ENCODE measurements at regions not wholly inside any gene's neighbourhood (a gene's known extent, or its start where the extent isn't known, plus 50 kb on each side); places are given as distances from the start of the nearest gene placed in this dataset.
"Not testable (repeated sequence)": the region's sequence is repeated elsewhere in the genome, so short reads cannot be mapped to it uniquely, and the experiment has no call there.

DNA sequence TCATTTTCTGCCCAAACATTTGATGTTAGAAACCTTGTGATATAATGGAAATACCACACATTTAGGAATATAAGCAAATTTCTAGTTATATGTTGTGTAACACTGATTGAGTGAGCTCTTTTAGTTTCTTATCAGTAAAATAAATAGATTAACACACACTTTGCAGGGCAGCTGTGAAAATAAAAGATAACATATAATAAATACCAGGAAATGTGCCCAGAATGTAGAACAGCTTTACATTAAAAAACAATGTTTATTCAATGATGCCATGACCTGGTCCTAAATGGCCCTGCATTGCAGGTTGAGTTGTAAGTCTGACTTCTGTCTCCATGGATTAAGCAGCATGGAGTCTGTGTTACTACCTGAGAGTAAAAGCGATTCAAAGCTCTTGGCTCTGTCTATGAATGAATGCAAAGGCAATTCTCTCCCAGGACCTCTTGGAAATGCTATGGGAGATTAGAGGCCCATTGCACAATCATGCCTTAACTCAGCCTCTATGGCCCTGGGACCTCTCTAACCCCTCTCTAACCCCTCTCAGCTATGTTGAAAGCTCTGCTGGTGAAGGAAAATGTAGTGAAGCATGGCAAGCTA is 296.0 kb upstream of the ACTBL2 start:
- FAIRE-seq: no peak

DNA sequence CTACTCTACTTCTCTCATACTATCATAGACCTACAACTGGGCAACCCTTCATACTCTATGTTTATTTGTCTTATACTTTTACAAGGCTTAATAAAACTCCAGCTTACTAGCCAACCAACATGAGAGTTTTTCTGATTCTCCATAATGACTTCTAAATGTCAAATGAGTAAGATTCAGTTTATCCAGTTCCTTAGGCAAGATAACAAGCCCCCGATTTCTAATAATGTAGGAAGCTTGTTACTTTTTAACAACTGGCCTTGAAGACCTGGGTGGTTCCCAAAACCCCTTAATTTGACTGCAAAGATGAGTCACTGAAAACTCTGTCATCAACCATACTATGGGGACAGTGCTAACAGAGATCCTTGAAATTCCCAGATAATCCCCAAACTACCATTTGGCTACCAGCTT is 294.6 kb upstream of the ACTBL2 start:
- no peak for FAIRE-seq

DNA sequence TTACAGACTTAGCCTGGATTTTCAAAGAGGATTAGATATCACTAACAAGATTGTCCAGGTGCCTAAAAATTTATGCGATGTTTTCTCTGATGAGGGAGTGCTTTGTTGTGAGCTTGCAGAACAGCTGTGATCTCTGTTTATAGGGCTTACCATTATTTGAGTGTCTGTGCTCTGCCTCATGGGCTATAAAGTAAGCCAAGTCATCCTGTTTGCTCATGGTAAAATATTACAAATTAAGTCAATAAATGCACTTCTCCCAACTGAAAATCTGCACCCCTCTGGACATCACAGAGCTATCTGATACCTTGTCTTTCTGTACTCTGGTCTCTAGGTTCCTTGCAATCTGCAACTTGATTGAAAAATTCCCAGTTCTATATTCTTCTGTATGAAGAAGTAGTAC is 293.4 kb upstream of the ACTBL2 start:
- no peak for FAIRE-seq

DNA sequence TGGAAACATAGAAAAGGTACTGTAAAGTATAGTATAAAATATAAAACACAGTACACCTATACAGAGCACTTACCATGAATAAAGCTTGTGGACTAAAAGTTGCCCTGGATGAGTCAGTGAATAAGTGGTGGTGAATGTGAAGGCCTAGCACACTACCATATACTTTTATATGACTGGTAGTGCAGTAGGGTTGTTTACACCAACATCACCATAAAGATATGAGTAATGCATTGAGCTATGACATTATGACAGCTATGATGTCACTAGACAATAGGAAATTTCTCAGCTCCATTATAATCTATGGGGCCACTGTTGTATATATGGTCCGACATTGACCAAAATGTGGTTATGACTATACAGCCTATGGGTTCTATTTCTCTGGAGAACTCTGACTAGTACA is 291.8 kb upstream of the ACTBL2 start:
- FAIRE-seq: no peak

DNA sequence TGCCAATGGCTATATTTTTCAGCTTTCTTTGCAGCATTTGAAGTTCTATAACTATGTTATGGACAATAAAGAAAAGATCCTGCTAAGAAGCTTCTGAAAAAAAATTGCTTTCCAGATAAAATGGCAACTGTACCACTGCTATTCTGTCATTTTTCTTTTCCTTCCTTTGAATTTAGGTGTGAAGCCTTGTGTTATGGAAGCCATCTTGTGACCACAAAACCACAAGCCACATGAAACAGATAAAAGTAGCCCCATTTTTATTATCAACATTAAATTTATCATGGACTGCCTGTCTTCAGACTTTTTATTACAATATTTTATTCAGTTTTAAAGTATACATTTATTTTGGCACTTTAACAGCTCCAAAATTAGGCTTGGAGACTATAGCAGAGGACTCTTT is 289.9 kb upstream of the ACTBL2 start:
- no peak for FAIRE-seq

DNA sequence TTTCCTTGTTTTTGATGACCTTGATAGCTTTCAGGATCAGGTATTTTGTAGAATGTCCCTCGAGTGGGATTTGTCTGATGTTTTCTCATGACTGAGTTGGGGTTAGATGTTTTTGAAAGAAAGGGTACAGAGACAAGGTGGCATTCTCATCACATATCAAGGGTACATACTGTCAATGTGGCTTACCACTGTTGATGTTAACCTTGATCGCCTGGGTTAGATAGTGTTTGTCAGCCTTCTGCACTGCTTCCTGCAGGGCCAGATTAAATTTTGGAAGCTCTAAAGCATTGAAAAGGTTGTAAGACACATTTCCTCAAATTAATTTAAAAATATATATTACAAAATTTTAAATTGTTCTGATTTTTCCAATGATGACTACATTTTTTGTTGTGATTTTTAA is 287.4 kb upstream of the ACTBL2 start:
- FAIRE-seq: no peak

DNA sequence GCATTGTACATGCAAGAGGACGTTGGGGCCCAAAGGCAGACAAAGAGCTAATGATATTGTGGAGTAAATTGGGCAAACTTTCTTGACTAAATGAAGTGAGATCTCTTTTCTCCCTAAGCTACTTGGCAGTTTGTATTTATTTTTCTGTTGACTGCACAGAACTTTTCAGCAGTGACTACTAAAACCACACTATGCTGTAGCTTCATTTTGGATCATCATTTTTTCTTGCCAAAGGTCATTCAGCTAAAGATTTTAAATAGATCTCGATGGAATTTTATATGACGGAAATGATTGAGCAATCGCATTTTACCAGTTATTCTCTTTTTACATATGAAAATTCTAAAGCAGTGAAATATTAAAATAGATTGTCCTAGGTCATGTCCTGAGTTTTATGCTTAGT is 286.1 kb upstream of the ACTBL2 start:
- FAIRE-seq: no peak

DNA sequence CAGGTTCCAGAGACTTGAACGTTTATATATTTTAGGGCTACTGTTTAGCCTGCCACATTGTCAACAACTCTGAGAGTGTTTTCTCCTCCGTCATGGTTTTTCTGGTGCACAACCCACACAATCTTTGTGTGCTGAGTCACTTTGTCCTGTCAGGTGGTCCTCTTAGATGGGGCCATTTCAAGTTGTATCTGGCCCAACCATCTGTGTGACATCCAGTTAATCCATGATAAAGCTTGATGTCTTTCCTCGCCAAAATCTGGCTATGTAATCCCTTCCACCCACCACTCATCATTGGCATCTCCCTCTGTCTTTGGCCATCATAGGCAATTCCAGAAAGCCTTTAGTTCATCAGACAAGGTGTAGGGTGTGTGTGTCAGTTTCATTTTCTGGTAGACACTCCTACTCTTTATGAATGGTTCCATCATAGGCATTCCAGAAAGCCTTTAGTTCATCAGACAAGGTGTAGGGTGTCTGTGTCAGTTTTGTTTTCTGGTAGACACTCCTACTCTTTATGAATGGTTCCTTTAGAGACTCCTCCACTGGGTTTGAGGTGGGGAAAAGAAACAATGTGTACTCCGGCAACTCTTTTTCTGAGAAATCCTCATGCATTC is 282.0 kb upstream of the ACTBL2 start:
- no peak for FAIRE-seq

DNA sequence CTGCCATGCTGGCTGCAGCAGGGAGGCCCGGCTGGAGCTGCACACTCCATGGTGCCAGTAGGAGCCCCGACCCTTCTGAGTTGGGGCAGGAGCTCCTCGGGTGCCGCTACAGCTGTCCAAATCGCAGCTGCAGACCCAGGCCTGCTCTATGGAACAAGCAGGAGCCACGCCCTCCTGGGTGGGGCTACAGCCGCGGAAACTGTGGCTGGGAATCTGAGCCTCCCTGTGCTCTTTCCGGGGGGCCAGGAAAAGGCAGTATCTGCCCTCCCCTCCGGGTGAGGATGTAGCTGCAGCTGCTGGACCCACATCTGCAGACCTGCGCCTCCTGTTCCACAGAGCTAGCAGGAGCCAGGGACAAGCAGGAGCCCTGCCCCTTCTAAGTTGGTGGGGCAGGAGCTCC is 278.9 kb upstream of the ACTBL2 start:
- FAIRE-seq: no peak

DNA sequence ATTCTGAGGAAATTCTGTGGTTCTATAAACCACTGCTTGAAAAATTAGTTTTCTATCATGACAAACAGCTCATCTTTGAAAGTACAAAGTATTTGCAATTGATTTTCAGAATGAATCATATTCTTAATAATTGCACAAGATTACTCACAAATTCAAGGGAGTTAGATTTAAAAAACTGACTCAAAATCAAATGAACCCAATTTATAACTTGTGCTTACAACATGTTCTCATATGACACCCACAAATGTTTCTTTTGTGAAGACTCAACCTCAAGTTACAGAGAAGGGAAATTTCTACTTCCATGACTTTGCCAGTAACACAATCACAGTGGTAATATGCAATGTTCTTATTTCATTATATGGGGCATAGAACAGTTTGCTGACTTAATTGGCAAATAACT is 272.0 kb upstream of the ACTBL2 start:
- no peak for FAIRE-seq

DNA sequence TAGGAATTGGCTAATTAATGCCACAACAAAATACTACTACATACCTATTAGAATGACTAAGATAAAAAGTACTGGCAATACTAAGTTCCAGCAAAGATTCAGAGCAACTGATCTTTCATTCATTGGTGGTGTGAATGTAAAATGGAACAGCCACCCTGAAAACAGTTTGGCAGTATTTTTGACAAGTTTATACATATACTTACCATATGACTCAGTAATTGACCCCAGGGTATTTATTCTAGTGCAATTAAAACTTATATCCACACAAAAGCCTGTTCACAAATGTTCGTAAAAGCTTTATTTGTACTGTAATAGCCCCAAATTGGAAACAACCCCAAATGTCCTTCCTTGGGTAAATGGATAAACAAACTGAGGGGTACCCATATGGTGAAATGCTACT is 270.8 kb upstream of the ACTBL2 start:
- no peak for FAIRE-seq

DNA sequence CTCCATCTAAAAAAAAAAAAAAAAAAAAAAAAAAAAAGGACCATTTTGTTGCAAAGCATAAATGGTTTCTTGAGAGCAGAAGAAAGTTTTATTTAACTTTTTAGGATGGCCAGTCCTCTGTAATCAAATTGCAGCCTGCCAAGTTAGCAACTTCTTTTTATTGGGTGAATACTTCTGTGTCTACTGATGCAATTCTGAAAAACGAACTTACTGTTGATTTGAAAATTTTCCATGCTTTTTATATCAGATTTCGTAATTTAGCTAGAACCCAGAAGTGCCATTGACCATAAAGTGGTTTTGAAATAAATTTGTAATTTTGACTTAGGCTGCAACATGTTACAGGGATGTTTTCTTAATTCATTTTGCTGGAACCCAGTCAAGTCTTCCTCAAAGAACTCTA is 269.1 kb upstream of the ACTBL2 start:
- FAIRE-seq: no peak

DNA sequence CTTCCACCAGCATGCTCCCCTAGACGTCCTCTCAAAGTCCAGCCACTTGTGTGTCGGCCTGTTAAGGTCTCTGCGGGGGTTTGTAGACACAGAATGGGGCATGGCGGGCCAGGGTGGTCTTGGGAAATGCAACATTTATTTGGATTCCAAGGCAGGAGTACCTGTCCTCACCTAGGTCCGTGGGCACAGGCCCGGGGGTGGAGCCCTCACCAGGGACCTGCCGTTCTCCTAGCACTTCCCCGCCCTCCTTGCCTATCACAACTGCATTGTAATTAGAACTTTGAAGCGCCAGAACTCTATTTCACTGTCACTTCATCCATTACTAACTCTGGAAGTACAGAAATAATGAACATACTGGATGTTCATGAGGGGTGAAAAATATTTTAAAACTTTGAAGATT is 268.3 kb upstream of the ACTBL2 start:
- FAIRE-seq: no peak

DNA sequence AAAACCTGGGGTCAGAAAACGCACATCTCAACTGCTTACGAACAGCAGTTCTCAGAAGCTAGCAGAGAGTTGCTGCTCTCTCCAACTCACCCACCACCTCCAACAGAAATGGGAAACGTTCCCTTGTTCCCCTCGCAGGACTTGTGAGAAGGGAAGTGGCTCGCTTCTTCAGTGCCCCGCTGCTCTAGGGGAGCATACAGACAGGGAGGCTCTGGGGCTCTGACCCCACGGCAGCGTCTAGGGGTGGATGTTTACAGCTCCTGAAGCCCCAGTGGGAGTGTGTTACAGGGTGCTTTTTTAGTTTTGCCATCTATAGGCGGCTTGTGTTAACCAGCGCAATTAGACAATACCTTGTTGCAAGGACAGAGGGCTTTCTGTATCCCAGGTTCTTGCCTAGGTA is 267.7 kb upstream of the ACTBL2 start:
- FAIRE-seq: no peak

DNA sequence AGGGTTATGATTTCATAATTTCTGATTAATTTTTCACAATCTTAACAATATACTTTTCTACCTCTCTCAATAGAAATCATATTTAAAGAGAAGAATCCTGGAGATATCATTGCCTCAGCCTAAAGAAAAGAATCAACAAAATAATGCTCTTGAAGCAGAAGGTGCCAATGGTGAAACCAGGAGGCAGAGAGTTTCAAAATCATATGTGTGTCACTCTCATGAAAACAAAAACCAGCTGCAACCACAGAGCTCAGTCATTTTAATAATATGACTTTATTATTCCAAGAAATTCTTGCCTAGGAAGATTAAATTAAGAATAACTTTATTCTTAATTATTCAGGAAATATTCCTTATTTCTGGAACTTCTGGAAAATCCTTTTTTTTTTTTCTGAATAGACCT is 266.8 kb upstream of the ACTBL2 start:
- no peak for FAIRE-seq

DNA sequence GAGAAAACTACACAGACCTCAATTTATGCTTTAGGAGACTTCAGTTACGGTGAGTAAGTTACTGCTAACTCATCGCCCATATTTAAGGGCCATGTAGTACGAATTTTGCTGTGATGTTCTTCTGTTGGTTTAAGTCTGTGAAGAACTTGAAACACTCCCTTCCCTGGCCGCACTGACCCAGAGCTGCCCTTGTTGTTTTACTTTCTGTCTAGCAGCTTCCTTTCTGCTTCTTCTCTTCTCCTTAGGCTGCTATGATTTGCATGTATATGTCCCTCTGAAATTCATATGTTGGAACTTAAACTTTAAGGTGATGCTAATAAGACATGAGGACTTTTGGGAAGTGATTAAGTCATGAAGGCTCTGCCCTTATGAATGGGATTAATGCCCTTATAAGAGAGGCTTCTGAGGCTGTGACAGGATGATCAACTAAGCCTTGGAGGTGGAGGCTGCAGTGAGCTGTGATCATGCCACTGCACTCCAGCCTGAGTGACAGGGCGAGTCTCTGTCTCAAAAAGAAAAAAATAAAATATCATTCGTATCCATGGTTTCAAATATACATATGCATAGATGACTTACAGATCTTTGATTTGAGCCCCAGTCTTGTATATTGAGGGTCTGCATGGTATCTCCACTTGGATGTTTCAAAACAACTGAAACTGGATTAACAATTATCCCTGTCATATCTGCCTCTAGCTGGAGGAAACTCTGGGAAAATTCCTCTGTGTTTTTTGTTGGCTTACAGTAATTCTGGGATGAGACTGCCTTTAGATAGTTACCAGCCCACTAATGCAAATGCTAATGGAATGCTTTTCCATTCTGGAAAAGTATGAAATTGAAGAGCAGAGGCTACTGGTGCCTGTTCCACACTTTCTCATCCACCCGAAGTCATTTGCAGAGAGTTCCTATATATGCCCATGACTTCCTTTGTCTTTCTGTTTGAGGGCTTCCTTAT is 263.4 kb upstream of the ACTBL2 start:
- no peak for FAIRE-seq

DNA sequence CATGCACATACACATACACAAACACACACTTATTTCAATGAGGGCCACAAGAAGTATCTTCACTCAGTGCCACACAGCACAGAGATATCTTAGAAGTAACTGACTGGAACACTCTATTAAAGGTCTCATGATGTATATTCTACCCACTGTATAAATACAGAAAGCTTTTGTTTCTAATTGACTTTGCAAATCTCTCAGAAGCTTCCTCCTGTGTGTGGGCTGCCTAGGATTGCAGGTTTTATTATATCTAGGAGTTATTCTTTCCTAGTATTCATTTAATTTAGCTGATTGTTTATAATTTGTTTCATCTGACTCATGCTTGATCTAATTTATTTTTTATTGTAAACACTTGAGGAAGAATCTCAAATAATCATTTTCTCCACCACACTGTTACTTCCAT is 262.4 kb upstream of the ACTBL2 start:
- no peak for FAIRE-seq

DNA sequence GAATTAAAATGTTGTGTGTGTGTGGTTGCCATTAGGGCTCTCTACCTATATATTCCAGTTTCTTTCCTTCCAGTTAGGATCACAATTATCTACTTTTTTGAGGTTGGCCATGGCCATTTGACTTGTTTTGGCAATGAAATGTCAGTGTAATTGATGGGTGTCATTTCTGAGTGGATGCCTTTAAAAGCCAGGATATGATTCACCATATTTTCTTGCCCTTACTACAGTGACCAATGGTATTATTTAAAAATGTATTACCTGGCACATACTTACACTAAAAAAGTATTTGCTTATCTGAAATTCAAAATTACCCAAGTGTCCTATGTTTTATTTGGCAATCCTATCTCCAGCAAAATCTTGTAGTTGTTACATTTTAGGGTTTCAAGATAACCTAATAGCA is 258.7 kb upstream of the ACTBL2 start:
- FAIRE-seq: no peak

DNA sequence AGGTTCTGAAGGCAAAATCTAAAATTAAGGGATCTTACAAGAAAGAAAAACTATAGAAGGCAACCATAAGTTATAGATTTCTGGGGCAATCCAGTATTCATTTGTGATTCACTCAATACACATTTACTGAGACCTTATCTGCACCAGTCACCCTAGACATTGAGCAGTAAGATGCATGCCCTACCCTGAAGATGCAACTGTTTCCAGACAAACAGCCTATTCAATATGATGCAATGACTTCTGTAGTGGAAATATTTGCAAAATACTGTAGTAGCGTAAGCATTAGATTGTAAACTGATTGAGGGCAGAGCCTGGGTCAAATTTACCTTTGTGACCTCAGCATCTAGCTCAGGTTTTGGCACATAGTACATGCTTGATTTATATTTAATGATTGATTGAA is 256.2 kb upstream of the ACTBL2 start:
- FAIRE-seq: no peak

DNA sequence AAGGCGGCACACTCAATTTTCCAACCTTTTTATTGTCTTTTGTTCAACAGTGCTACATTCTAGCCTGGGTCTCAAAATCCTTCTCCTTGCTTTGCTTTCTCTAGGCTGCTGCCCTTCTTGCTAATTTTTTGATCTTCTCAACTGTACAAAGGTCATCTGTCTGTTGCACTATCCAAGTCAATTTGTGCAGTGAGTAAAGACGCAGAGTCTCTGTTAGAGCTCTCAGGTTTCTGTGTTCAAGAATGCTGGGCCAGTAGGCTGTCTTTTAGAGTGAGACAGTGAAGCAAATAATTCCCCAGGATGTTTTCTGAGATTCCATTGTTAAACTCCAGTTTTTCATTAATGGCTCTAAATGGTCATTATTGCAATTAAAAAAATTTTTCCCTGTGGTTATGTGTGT is 255.7 kb upstream of the ACTBL2 start:
- no peak for FAIRE-seq

DNA sequence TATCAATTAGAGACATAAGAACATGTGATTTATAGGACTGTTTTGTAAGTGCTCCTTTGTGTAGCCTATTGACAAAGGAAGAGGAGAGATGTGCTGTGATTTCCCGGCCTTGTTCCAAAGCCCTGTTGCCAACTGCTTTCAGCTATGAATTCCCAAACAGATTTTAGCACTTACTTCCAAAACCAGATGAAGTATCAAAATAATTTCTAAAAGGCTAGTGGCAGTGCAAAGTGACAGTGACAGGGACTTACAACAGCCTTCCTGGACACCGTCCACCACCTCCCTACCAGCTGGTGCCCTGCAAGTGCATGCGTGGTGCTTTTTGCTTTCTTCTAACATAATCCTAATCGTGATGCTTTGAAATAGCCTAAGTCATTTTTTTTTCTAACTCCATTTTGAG is 254.1 kb upstream of the ACTBL2 start:
- FAIRE-seq: no peak

DNA sequence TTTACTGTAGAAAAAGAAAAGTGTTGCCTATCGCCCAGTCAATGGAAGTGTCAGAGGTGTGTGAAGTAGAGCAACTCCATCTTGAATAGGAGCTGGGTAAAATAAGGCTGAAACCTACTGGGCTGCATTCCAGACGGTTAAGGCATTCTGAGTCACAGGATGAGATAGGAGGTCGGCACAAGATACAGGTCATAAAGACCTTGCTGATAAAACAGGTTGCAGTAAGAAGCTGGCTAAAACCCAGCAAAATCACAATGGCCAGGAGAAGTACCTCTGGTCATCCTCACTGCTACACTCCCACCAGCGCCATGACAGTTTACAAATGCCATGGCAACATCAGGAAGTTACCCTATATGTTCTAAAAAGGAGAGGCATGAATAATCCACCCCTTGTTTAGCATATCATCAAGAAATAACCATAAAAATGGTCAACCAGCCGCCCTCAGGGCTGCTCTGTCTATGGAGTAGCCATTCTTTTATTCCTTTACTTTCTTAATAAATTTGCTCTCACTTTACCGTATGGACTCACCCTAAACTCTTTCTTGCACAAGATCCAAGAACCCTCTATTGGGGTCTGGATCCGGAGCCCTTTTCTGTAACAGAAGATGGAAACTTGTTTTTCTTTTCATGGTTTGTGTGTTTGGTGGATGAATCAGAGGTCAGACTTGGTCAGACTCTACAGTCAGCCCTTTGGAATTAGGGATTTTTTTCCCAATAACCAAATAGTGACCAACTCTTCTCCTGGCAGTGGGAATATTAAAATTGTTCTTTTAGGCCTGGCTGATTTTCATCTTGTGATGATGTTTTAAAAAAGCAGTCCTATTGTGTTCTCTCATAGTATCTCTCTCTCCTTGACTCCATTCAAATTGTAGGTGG is 252.9 kb upstream of the ACTBL2 start:
- not testable (repeated sequence) for FAIRE-seq

DNA sequence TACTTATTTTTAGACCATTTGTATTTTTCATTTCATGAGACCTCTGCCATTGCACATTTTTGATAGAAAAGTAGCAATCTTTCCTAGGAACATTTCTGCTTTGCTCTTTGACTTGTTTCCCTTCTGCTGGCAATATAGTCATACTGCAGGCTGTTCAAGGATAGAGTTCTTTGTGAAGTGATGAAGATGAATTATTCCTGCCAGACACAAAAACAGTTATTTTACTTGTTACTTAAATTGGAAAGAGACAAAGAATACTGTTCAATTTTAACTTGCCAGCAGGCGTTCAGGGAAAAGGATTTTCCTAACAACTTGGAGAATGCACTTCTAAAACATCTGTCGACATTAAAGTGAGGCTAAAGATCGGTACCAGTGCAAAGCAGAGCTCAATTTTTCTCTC is 251.7 kb upstream of the ACTBL2 start:
- FAIRE-seq: no peak
